Stimulated activated CD4-positive, alpha-beta T cell treated with anti-CD3 and anti-CD28 coated beads, Interleukin-15, amount 100 ng/mL, for 1 hour (primary cell): ENCODE measurements at regions not wholly inside any gene's neighbourhood (a gene's known extent, or its start where the extent isn't known, plus 50 kb on each side); places are given as distances from the start of the nearest gene placed in this dataset.

Experiments
- DNase-seq, 2 donors: peaks; one replicate each; pipeline ENCODE4 v3.0.0-alpha.2; 2020; ENCODE audit warnings: low read depth in 1 of 2, low spot score in 1 of 2

- DNase-seq = no peak
These were observed 314.7 kb downstream of the PDGFC start for GRCh38 chr4:156656896-156657295.

- DNase-seq = no peak
These were observed 317.2 kb downstream of the PDGFC start for GRCh38 chr4:156654410-156654809.

- DNase-seq = no peak
These were observed 327.8 kb downstream of the PDGFC start for GRCh38 chr4:156643826-156644225.

- DNase-seq = no peak
These were observed 329.4 kb downstream of the PDGFC start for GRCh38 chr4:156642161-156642560.

- no peak for DNase-seq
These were observed 332.5 kb downstream of the PDGFC start for GRCh38 chr4:156638925-156639605.

GRCh38 chr4:156638334-156638733 is 333.3 kb downstream of the PDGFC start:
- DNase-seq = no peak

GRCh38 chr4:156636381-156636780 is 335.2 kb downstream of the PDGFC start:
- DNase-seq = no peak

GRCh38 chr4:156635051-156635450 is 336.5 kb downstream of the PDGFC start:
- no peak for DNase-seq

- DNase-seq = no peak
These were observed 337.0 kb downstream of the PDGFC start for GRCh38 chr4:156634612-156635011.

- no peak for DNase-seq
These were observed 337.8 kb downstream of the PDGFC start for GRCh38 chr4:156633847-156634246.

- DNase-seq = no peak
These were observed 342.7 kb downstream of the PDGFC start for GRCh38 chr4:156628858-156629257.

- DNase-seq = no peak
These were observed 348.2 kb downstream of the PDGFC start for GRCh38 chr4:156623376-156623775.

GRCh38 chr4:156620786-156621185 is 350.8 kb downstream of the PDGFC start:
- DNase-seq = no peak

- no peak for DNase-seq
These were observed 352.3 kb downstream of the PDGFC start for GRCh38 chr4:156619154-156619934.

- no peak for DNase-seq
These were observed 356.5 kb downstream of the PDGFC start for GRCh38 chr4:156615066-156615531.

- DNase-seq = no peak
These were observed 357.1 kb downstream of the PDGFC start for GRCh38 chr4:156614536-156614935.

GRCh38 chr4:156609421-156609820 is 362.2 kb downstream of the PDGFC start:
- DNase-seq = no peak

GRCh38 chr4:156608651-156609050 is 362.9 kb downstream of the PDGFC start:
- no peak for DNase-seq

- no peak for DNase-seq
These were observed 364.1 kb downstream of the PDGFC start for GRCh38 chr4:156607478-156607857.

- DNase-seq = no peak
These were observed 364.8 kb downstream of the PDGFC start for GRCh38 chr4:156606554-156607477.

- no peak for DNase-seq
These were observed 373.4 kb downstream of the PDGFC start for GRCh38 chr4:156598138-156598681.
